Hepatocyte (in vitro differentiated cells): ENCODE measurements at regions not wholly inside any gene's neighbourhood (a gene's known extent, or its start where the extent isn't known, plus 50 kb on each side); places are given as distances from the start of the nearest gene placed in this dataset.

Experiments used
- DNase-seq: peaks from one replicate; pipeline ENCODE4 v3.0.0-alpha.2; 2016; ENCODE audit warnings: low spot score
- H2AFZ ChIP-seq: fragments of 200-600 bp; sonication (generic); 2 replicates; pipeline ENCODE4 v1.6.0; 2016; ENCODE audit warnings: antibody characterized with exemption, mild to moderate bottlenecking
- H3K27ac ChIP-seq: fragments of 200-600 bp; sonication (generic); 2 replicates; pipeline ENCODE4 v1.5.1; 2016; ENCODE audit warnings: mild to moderate bottlenecking
- H3K27me3 ChIP-seq: fragments of 200-600 bp; sonication (generic); 2 replicates; pipeline ENCODE4 v1.6.1; 2016
- H3K36me3 ChIP-seq: fragments of 200-600 bp; sonication (generic); replicated peaks from 2 replicates; pipeline ENCODE4 v1.5.1; 2016; ENCODE audit warnings: low read depth; ENCODE audit not compliant: insufficient read depth
- H3K4me1 ChIP-seq: fragments of 200-600 bp; sonication (generic); 2 replicates; pipeline ENCODE4 v1.5.1; 2016; ENCODE audit warnings: mild to moderate bottlenecking, moderate library complexity; ENCODE audit not compliant: insufficient read depth
- H3K4me2 ChIP-seq: fragments of 200-600 bp; sonication (generic); 2 replicates; pipeline ENCODE4 v1.6.0; 2016
- H3K4me3 ChIP-seq: fragments of 200-600 bp; sonication (generic); 2 replicates; pipeline ENCODE4 v1.5.1; 2016; ENCODE audit warnings: mild to moderate bottlenecking
- H3K79me2 ChIP-seq: fragments of 200-600 bp; sonication (generic); 2 replicates; pipeline ENCODE4 v1.6.0; 2017; ENCODE audit warnings: mild to moderate bottlenecking
- H3K9me2 ChIP-seq: fragments of 200-600 bp; sonication (generic); replicated peaks from 2 replicates; pipeline ENCODE4 v1.6.0; 2017; ENCODE audit warnings: mild to moderate bottlenecking; ENCODE audit not compliant: insufficient read depth
- H3K9me3 ChIP-seq: fragments of 200-600 bp; sonication (generic); 2 replicates; pipeline ENCODE4 v1.5.1; 2016; ENCODE audit warnings: low read depth, mild to moderate bottlenecking
- H4K20me1 ChIP-seq: fragments of 200-600 bp; sonication (generic); 2 replicates; pipeline ENCODE4 v1.6.0; 2016; ENCODE audit warnings: mild to moderate bottlenecking; ENCODE audit not compliant: insufficient read depth, poor library complexity, severe bottlenecking
- EZH2 ChIP-seq: fragments of 200-600 bp; sonication (generic); IDR thresholded peaks from 2 replicates; pipeline ENCODE4 v1.6.1; 2016; ENCODE audit warnings: antibody characterized with exemption, mild to moderate bottlenecking, borderline replicate concordance
- EZH2phosphoT487 ChIP-seq: fragments of 200-600 bp; sonication (generic); IDR thresholded peaks from one replicate; pipeline ENCODE4 v1.6.1; 2018; ENCODE audit warnings: antibody characterized with exemption, mild to moderate bottlenecking, low read depth, moderate library complexity; ENCODE audit not compliant: unreplicated experiment, severe bottlenecking
- WGBS: methylation state at CpG from one replicate; pipeline ENCODE4 v1.1.6; 2016; ENCODE audit warnings: low lambda C conversion rate; ENCODE audit errors: missing lambda C conversion rate; 5-methylcytosine and 5-hydroxymethylcytosine counted together
- TF ChIP-seq, protein P1 (sequence below): fragments of 200-600 bp; sonication (generic); IDR thresholded peaks from 2 replicates; pipeline ENCODE4 v1.5.1; 2016; ENCODE audit warnings: antibody characterized with exemption, mild to moderate bottlenecking; ENCODE audit not compliant: poor library complexity

DNA sequence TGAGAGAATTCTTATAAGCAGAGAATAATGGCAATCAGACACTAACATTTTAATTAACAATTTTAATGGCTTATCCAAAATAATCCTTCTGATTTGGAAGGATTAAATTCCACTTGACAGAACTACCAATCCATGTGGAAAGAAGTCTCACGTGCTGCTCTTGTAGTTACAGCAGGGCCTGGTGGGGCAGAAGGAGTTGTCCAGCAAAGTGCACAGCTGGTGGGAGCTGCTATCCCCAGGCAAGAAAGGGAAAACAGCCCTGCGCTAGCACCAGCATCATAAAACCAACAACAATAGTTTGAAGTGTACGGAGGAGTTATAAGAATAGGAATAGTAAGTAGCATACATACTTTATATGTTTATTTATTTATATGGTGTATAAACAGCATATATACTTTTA, 127.4 kb upstream of the TRIM2 start:
- WGBS, result 86% methylated on average over 3 of the region's 3 CpGs

DNA sequence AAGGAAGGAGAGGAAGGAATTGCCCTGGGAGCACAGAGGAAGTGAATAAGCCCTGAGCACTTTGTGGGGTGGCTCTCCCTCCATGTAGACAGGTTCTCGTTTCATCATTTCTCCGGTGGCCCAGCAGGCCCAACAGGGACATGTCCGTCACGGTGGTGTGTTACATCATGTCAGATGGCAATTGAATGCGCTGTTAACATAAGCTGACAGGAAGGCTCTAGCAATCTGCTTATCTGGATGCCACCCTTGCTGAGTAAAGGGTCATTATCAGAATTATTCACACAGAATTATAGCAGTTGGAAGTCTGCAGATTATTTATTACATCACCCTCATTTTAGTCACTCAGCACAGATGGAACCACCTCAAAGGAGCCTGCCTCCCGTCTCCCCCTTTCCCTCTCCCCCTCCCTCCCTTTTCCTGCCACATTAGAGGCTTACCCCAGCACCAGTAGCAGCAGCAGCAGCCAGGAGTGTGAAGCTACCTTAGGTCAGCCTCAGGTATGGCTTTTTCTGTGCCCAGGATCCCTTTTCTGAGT, 124.3 kb upstream of the TRIM2 start:
- Histone ChIP-seq H3K4me1 (peaks cover 8% of the 10 kb centered on the region), H3K36me3 (no peaks in the 10 kb centered on the region), H3K79me2 (no peaks in the 10 kb centered on the region), H4K20me1 (no peaks in the 10 kb centered on the region), H3K9me3 (no peaks in the 10 kb centered on the region), H3K4me2 (no peak overlapping the region), H3K4me3 (no peak overlapping the region), H3K9me2 (no peaks in the 10 kb centered on the region), H3K27me3 (no peaks in the 10 kb centered on the region), H3K27ac (no peak overlapping the region), H2AFZ (no peak overlapping the region)
- TF ChIP-seq EZH2phosphoT487 (no peak), EZH2 (no peak)
- TF ChIP-seq, protein P1, sequence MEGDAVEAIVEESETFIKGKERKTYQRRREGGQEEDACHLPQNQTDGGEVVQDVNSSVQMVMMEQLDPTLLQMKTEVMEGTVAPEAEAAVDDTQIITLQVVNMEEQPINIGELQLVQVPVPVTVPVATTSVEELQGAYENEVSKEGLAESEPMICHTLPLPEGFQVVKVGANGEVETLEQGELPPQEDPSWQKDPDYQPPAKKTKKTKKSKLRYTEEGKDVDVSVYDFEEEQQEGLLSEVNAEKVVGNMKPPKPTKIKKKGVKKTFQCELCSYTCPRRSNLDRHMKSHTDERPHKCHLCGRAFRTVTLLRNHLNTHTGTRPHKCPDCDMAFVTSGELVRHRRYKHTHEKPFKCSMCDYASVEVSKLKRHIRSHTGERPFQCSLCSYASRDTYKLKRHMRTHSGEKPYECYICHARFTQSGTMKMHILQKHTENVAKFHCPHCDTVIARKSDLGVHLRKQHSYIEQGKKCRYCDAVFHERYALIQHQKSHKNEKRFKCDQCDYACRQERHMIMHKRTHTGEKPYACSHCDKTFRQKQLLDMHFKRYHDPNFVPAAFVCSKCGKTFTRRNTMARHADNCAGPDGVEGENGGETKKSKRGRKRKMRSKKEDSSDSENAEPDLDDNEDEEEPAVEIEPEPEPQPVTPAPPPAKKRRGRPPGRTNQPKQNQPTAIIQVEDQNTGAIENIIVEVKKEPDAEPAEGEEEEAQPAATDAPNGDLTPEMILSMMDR, result no peak
- DNase-seq, result no peak
- 86% methylated on average over 6 of the region's 6 CpGs for WGBS

More for the DNA sequence above, 127.4 kb upstream of the TRIM2 start:
- Histone ChIP-seq H3K9me3 (no peaks in the 10 kb centered on the region), H4K20me1 (no peaks in the 10 kb centered on the region), H3K4me3 (no peak overlapping the region), H3K4me2 (no peak overlapping the region), H3K79me2 (no peaks in the 10 kb centered on the region), H2AFZ (no peak overlapping the region), H3K27me3 (no peaks in the 10 kb centered on the region), H3K4me1 (no peaks in the 10 kb centered on the region), H3K36me3 (no peaks in the 10 kb centered on the region), H3K27ac (no peak overlapping the region), H3K9me2 (no peaks in the 10 kb centered on the region)
- DNase-seq, result no peak
- TF ChIP-seq, protein P1, result no peak
- TF ChIP-seq EZH2, result no peak
- TF ChIP-seq EZH2phosphoT487, result no peak

DNA sequence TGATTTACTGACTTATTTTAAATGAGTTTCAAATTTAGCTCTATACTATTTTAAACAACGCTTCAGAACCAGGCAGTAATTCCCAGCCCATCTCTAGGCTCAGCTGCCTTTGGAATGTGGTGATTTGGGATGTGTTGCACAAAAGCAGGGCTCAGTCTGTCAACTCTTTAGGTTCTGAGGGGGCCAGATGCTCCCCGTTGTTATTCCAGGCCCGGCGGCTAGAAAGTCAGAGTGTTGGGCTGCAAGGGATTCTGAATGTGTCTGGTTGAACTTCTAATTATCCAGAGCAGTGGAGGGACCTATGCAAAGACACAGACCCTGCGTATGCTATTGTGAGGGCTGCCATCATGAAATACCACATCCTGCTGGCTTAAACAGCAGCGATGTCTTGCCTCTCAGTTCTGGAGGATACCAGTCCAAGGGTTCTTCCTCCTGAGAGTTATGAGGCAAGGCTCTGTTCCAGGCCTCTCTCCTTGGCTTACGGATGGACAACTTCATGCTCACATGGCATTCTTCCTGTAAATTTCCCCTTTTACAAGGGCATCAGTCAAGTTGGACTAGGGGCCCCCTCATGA, 123.2 kb upstream of the TRIM2 start:
- TF ChIP-seq, protein P1, result no peak
- TF ChIP-seq EZH2 (no peak), EZH2phosphoT487 (no peak)
- Histone ChIP-seq H3K36me3 (no peaks in the 10 kb centered on the region), H2AFZ (no peak overlapping the region)

DNA sequence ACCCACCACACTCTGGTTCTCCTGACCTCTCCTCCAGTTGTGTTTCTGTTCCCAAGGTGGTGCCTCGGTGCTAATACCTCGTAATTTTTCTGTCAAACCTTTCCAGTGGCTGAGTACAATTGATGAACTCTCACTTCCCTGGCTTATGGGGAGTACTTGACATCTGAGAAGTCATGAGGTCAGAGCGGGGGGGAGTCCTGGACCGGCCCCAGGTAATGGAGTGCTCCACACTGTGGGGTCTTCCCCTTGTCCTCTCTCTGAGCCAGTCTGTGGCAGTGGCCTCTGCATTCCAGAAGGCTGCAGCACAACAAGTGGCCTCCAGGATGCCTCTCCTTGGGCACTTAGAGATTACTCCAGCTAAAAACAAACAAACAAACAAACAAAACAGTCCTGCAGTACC, 122.5 kb upstream of the TRIM2 start:
- TF ChIP-seq EZH2, result no peak
- no peak for TF ChIP-seq EZH2phosphoT487
- TF ChIP-seq, protein P1, result no peak
- Histone ChIP-seq H3K4me2 (no peak overlapping the region), H3K9me2 (no peaks in the 10 kb centered on the region), H3K4me1 (peaks cover 14% of the 10 kb centered on the region), H3K36me3 (no peaks in the 10 kb centered on the region), H3K79me2 (no peaks in the 10 kb centered on the region), H2AFZ (no peak overlapping the region), H3K4me3 (no peak overlapping the region), H3K27me3 (no peaks in the 10 kb centered on the region), H3K9me3 (no peaks in the 10 kb centered on the region), H3K27ac (no peak overlapping the region), H4K20me1 (no peaks in the 10 kb centered on the region)
- no peak for DNase-seq
- WGBS, result 87% methylated on average over 4 of the region's 4 CpGs

More for the DNA sequence above, 123.2 kb upstream of the TRIM2 start:
- Histone ChIP-seq H3K4me2 (no peak overlapping the region), H3K27me3 (no peaks in the 10 kb centered on the region), H3K4me1 (peaks cover 14% of the 10 kb centered on the region), H3K9me2 (no peaks in the 10 kb centered on the region), H4K20me1 (no peaks in the 10 kb centered on the region), H3K4me3 (no peak overlapping the region), H3K27ac (no peak overlapping the region), H3K9me3 (no peaks in the 10 kb centered on the region), H3K79me2 (no peaks in the 10 kb centered on the region)
- DNase-seq, result no peak
- 89% methylated on average over 7 of the region's 7 CpGs for whole genome bisulfite sequencing
